GM18858 (cell line): ENCODE measurements at regions not wholly inside any gene's neighbourhood (a gene's known extent, or its start where the extent isn't known, plus 50 kb on each side); places are given as distances from the start of the nearest gene placed in this dataset.

Source experiments
- ATAC-seq: cut with Tn5 transposase; IDR thresholded peaks from one replicate; pipeline ENCODE4 v1.9.1; 2021; ENCODE audit not compliant: unreplicated experiment

- no peak for ATAC-seq
Observed at GRCh38 chr12:102601621-102602020, 121.3 kb upstream of the IGF1 start.

DNA sequence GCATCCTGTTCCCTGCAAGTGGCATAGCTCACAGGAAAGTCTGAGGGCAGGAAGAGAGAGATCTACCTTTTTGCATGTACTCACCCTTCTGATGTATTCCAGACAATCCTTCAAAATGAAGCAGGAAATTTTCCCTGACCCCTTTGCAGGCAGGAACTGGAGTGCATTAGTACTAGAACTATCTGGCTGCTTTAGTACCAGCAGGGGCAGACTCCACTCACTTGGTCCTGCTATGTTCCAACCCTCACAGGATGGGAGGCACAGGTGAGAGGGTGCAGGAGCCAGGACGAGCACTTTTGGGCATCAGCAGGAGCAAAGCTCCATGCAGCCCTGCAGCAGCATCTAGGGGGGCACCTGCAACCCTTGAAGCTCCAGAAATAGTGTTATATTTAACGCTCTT is 116.3 kb upstream of the IGF1 start:
- ATAC-seq = no peak

GRCh38 chr12:102596031-102596430 is 115.7 kb upstream of the IGF1 start:
- no peak for ATAC-seq

DNA sequence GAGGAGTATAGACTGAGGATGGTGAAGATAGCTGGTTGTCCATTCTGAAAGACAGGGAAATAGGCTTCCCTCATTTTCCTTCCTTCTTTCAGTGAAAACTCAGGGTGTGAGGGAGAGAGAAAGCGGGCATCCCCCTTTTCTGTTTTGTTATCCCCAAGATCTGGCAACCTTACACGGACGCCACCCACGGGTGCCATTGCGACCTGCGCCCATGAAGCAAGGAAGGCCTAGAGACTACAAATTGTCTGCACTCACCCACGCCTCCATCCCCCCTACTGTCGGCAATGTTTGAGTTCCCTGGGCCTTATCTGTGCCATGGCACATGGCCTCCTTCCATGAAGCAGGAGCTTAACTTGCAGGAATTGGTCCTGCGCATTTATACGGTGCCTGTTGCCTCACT is 115.0 kb upstream of the IGF1 start:
- ATAC-seq = no peak

- ATAC-seq = no peak
Observed at GRCh38 chr12:102593134-102593533, 112.8 kb upstream of the IGF1 start.

GRCh38 chr12:102592134-102592533 is 111.8 kb upstream of the IGF1 start:
- ATAC-seq = no peak

DNA sequence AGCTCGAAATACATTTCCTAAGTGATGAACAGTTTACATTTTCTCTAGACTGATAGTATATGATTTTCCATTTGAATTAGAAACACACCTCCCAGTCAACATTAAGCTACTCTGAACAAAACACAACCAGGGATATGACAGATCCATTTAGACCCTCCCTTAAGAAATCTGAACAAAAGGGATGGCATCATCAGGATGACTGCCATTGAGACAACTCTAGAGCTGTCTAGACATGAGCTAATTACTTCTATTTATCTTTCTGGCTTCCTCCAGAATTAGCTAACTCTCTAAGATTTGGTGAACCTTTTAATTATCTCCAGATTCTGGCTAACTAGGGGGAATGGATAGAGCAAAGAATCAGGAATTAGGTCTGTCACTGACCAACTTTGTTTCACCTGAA is 92.9 kb upstream of the IGF1 start:
- no peak for ATAC-seq

GRCh38 chr12:102571889-102572288 is 91.5 kb upstream of the IGF1 start:
- no peak for ATAC-seq

DNA sequence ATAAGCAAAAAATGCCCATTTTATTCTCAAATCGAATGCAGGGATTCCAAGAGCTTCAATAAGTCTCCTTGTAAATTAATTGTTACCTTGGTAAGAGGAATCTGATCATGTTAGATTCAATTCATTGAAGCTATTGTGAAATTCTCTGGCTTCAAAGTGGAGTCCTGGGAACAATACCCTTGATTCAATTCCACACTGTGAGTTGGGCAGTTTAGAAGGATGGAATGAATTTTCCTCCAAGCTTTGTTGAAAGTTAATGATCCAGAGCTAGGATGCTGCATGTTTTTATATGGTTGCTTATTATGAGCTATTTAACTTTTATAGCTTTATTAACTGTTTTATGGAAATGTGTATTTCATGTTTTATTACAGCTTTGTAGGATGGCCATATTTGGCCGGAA is 89.9 kb upstream of the IGF1 start:
- no peak for ATAC-seq

- ATAC-seq = no peak
Observed at GRCh38 chr12:102569803-102570202, 89.4 kb upstream of the IGF1 start.

DNA sequence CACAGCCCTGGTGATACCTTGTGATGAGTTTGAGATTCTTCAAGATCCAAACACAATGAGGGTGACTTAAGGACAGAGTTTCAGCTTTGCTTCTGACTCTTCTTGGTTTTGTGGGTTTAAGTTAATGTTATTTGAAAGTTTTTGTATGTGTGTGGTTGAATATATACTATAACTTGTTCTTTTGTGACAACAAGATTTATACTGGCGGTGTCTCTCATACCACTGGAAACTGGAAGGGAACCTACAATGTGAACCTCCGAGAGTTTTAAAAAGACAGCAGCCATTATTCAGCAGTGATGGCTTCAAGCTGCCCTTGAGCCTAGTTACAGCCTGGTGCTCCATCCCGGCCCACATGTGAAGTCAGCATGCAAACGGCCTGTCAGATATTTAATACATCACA is 87.9 kb upstream of the IGF1 start:
- ATAC-seq = no peak

DNA sequence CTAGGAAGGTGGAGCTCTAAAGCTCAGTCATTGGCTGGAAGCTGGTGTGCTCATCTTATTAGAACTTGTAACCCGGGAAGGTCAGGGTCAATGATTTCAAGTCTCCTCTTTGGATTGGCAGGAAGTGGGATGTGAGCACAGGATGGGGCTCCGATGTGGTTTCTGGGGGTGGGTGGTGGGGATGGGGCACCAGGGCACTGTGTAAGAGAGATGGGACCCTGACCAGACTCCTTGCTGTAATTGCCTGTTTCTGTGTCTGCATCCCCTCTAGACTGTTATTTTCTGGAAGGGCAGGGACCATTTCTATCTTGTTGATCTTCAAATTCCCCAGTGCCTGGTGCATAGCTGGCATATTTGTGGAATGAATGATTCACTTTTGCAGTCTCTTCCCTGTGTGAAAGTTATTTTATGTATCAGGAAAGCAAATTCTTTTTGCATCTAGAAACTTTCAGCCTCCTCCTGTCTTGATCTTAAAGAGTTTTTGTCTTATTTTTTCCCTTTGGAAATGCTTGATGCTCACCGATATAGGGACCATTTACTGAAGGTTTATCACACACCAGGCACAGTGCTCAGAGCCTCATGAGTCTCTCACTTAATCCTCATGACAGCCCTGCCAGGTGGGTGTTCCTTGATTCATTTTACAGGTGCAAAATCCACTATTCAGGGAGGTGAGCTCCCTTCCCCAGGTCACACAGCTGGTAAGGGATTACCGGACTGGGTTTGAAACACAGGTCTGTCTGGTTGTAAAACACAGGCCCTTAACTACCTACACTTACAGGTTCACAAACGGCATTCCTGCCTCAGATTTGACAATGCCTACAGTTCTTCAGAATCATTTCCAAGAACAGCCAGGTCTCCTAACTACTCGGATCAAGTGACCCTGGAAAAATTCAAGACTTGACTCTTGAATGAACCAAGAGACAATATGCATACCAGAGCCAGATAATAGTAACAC is 86.9 kb upstream of the IGF1 start:
- no peak for ATAC-seq

DNA sequence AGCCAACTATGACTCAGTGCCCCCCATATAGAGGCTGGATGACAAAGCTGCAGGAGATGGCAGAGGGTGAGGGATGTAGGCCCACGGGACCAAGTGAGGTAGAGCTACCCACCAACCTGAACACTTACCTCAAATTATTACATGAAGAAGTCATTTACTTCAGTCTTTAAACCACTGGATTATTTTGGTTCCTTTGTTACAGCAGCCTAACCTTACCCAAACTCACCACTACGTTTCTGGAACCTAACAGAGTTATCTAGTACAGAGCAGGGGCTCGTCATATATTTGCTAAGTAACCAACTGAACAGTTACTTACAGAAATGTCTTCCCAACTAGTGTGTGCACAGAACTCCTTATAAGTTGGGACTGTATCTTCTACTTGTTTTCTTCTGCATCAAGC is 85.2 kb upstream of the IGF1 start:
- ATAC-seq = no peak

GRCh38 chr12:102564026-102564425 is 83.7 kb upstream of the IGF1 start:
- ATAC-seq = no peak

DNA sequence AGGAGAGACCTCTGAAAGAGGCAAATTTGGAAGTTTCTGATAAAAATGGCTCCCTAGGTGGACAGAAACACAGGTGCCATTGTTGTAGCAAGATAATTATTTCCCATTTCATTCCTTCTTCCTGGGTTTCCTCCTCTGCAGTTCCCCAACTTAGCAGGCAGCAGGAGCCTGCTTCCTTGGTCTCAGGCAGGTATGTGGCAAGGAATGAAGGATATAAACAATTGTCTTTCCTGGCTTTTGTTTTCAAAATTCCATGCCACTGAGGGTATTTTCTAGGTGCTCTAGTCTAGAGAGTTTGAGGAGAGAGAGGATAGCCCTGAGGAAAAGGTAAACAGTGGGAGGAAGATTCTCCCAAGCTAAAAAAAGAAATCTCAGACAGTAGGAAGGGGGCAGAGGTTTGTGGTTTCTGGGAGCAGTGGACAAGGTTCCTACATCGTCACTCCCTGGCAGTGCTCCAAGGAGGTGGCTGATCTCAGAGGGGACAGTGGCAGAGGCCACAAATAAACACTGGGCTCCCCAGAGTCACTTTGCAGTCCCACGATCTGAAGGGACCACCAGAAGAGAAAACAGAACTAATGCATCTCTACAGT is 82.6 kb upstream of the IGF1 start:
- ATAC-seq = no peak

DNA sequence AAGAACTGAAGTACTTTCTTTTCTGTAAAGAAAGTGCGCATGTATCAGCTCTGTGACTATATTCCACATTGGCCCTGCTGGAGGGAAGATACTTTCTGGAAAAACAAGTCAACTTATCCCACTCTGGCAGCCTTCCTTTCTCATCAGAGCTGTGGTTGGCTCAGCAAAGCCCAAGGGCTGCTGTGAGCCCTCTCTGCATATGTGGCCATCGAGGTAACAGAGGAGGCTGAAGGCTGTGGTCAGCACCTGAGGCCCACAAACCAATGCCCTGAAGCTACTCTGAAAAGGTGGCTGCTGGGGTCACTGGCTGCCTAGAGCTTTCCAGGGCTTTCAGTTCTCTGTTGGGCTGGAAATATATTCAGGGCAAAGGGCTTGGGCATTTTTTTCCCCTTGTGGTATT is 70.8 kb upstream of the IGF1 start:
- ATAC-seq = no peak

GRCh38 chr12:102549691-102550090 is 69.3 kb upstream of the IGF1 start:
- no peak for ATAC-seq

DNA sequence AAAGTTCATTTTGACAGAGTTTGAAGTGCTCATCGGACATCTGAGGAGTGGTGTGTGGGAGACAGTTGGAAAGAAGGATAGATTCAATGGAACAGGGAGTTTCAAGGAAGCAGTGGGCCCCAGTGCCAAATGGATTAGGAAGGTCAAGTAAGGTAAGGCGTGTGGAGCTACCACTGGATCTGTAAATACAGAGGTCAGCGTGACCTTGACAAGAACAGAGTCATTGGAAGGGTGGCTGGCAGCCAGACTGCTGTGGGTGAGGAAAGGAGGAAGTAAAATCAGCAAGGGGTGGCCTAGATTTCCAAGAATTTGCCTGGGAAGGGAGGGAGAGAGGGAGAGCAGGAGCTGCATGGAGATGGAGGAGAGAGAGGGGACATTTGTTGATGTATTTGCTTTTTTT is 68.2 kb upstream of the IGF1 start:
- no peak for ATAC-seq

DNA sequence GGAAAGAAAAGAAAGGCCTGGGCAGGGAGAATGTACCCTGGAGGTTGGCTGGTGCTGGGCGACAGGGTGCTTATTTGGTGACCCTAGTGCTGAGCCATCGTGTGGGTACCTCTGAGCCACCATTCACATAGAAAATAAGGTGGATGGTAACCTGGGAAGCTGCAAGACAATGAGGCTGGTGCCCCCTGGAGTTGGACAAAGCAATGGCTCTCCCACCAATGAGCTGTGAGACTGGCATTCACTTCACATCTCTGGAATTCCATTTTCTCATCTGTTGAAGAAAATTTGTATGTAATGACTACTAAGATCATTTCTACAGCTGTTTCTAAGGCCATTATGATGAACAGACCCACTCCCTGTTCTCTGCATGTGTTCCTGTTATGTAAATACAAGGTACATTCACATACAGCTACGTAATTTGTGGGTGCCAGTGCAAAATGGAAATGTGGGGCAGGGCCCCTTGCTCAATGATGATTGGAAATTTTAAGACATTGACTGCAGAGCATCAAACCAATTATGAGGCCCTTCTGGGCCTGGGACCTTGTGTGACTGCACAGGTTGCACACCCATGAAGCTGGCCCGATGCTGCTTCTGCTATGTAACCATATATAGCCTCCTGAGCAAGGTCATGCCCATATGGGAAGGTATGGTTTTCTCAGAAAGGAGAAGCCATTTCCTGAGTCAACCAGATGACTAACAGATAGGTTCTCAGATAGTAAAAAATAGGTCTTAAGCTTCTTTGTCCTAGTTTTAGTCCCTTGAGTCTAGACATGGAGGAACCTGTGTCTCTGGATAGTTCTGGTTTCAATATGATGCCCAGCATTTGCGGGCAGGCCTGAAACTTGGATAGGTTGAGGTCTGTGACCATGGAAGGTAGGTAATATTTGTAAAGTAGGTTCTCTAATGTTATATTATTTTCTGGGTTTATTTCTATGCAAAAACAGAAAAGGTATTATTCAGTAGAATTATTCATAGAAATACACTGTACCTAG is 63.4 kb upstream of the IGF1 start:
- ATAC-seq = no peak

DNA sequence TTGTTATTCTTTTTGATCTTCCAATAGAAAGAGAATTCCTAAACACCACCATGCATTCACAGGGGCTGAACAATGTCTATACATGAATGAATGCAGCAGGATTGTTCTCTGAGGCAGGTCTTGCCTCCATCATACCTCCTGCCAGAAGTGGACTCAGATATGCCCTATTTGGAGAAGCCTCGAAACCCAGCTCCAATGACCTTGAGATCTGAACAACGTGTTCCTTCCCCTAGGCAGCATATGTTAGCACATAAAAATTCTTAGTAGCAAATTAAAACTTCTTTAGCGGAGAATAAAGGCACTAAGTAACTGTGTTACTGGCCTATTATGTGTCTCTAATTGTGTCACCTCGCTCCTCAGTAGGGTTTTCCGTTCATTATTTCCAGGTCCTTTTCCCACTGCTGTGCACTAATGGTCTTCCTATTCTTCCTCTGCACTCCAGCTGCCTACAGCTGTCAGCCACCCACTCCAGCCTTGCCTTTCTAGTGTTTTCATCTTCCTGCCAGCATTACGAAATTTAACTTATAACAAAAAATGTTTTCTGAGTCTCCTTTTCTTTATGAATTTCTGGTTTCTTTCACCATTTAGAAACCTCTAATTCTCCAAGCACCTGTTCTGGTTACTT is 62.6 kb upstream of the IGF1 start:
- no peak for ATAC-seq

DNA sequence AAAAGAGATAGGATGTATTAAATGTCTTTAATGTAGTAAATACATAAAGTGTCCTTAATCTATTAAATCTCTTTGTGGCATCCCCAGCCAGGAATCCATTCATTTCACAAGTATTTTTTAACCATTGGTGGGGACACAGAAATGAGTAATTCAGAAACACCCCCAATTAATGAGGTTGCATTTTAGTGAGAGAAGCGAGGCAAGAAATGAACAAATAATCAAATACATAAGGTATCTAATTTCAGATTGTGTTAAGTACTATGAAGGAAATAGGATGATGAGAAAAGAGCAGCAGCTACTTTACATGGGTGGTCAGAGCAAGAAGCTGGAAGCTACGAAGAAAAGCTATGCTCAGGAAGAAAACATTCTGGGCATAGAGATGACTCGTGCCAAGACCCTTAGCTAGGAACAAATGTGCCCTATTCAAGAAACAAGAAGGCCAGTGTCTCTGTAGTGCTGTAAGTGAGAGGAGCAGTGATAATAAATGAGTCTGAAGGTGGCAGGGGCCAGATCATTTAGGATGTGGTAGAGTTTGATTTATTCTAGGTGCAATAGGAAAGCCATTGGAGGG is 60.5 kb upstream of the IGF1 start:
- ATAC-seq = no peak
